ENCODE measurements at regions not wholly inside any gene's neighbourhood (a gene's known extent, or its start where the extent isn't known, plus 50 kb on each side); places are given as distances from the start of the nearest gene placed in this dataset.

DNA sequence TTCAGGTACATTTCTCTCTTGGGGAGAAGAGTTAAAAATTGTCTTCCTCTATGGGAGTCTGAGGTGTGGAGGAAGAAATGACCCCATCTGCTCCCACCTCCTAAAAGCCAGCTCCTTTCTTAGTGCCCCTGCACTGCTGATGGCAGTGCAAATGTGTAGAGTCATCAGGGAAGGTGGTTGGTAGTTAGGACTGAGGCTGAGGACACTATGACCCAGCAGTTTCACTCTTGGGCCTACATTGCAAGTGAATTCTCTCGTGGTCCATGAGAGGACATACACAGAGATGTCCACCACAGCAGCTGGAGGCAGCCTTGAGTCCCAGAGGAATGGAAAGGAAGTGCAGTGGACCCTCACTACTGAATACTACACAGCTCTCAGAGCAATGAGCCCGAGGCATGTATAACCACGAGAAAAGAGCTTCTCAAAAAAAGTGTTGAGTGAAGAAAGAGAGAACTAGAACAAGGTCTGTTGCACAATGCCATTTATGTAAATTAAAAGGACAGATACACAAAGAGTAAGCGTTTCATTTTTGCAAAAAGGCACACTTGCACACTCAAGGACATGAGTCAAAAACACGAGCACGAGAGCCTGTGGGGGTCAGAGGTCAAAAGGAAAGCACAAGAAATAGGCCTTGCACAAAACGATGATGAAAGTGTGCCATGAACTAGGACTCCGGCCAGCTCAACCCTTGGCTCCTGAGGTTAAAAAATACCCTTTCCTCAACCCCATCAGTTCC lies 164.4 kb upstream of the ADRA1D start:
- Histone ChIP-seq H3K4me2 (ENCODE audit: low read length) (no peak overlapping the region), H3K27ac (ENCODE audit: low read depth, low read length) (no peak overlapping the region), H3K27me3 (ENCODE audit: insufficient read depth, low read length) (no peaks in the 10 kb centered on the region), H3K4me1 (ENCODE audit: control insufficient read depth in 1 of 2, insufficient read depth in 2 of 2, low read length in 2 of 2) (no peaks in the 10 kb centered on the region), H3K9ac (ENCODE audit: low read length) (no peak overlapping the region), H2AFZ (ENCODE audit: low read depth, low read length, poor library complexity, severe bottlenecking) (no peak overlapping the region), H3K36me3 (ENCODE audit: control insufficient read depth in 1 of 2, insufficient read depth in 2 of 2, low read length in 2 of 2) (no peaks in the 10 kb centered on the region), H3K79me2 (ENCODE audit: insufficient read depth, low read length) (no peaks in the 10 kb centered on the region), H4K20me1 (ENCODE audit: insufficient read depth) (no peaks in the 10 kb centered on the region), H3K9me2 (ENCODE audit: insufficient read depth) (no peaks in the 10 kb centered on the region), H3K4me3 (replicated peaks in 1 of 2; ENCODE audit: low read depth in 1 of 2, low read length in 2 of 2) (no peak overlapping the region), H3K9me3 (ENCODE audit: control insufficient read depth in 1 of 2, insufficient read depth in 1 of 2, low read depth in 1 of 2, low read length in 2 of 2) (no peaks in the 10 kb centered on the region)
- intact Hi-C loops (cut with micrococcal nuclease), result no loop called here
- ChIA-PET RAD21 (ENCODE audit: low non-redundant PET in 1 of 2, low total read pairs in 2 of 2, uncharacterized antibody in 2 of 2, unreplicated experiment in 2 of 2) (no interaction called here), POLR2A (no interaction called here), CTCF (no interaction called here)
- no peak for ATAC-seq
- no TSS peak for BruUV-seq (replicated peaks)
- no peak for DNase-seq (ENCODE audit: low read depth, low spot score)
- TF ChIP-seq ZBTB33 (IDR thresholded peaks at IDR 0.05; ENCODE audit: extremely low read depth, insufficient replicate concordance, low read length), result no peak
- no peak for TF ChIP-seq SP1 (IDR thresholded peaks at IDR 0.05; ENCODE audit: low read depth)
- no peak for TF ChIP-seq EGR1 (IDR thresholded peaks at IDR 0.05; ENCODE audit: low read depth)
- TF ChIP-seq FOSL1 (IDR thresholded peaks at IDR 0.05; ENCODE audit: low read depth), result no peak
- no peak for TF ChIP-seq CBX3 (IDR thresholded peaks at IDR 0.05; ENCODE audit: low read depth)
- TF ChIP-seq ELF1 (IDR thresholded peaks at IDR 0.05; ENCODE audit: borderline replicate concordance, low read depth), result no peak
- no peak for TF ChIP-seq CTCF (IDR thresholded peaks at IDR 0.05 in 2 of 3, conservative IDR thresholded peaks at IDR 0.05 in 1 of 3; ENCODE audit: borderline replicate concordance in 1 of 3, insufficient read depth in 1 of 3, low read depth in 2 of 3, low read length in 2 of 3)
- TF ChIP-seq REST (IDR thresholded peaks at IDR 0.05; ENCODE audit: low read depth), result no peak
- TF ChIP-seq, protein P1, sequence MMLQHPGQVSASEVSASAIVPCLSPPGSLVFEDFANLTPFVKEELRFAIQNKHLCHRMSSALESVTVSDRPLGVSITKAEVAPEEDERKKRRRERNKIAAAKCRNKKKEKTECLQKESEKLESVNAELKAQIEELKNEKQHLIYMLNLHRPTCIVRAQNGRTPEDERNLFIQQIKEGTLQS (IDR thresholded peaks at IDR 0.05), result no peak
- no peak for TF ChIP-seq TCF7L2 (IDR thresholded peaks at IDR 0.05; ENCODE audit: borderline replicate concordance, extremely low read depth, insufficient read depth, insufficient read length)
- no peak for TF ChIP-seq EZH2phosphoT487 (IDR thresholded peaks at IDR 0.05; ENCODE audit: borderline replicate concordance)
- TF ChIP-seq MAX (IDR thresholded peaks at IDR 0.05), result no peak
- no peak for TF ChIP-seq CEBPB (IDR thresholded peaks at IDR 0.05; ENCODE audit: low read depth)
- no peak for TF ChIP-seq SRF (IDR thresholded peaks at IDR 0.05; ENCODE audit: low read depth)
- no peak for TF ChIP-seq SIN3A (IDR thresholded peaks at IDR 0.05; ENCODE audit: low read depth)
- no peak for TF ChIP-seq YY1 (IDR thresholded peaks at IDR 0.05; ENCODE audit: extremely low read depth, insufficient replicate concordance, low read depth, low read length)
- no peak for TF ChIP-seq POLR2AphosphoS5 (IDR thresholded peaks at IDR 0.05; ENCODE audit: low read depth, low read length)
- TF ChIP-seq ZNF274 (IDR thresholded peaks at IDR 0.05; ENCODE audit: low read depth, low read length), result no peak
- no peak for TF ChIP-seq JUND (IDR thresholded peaks at IDR 0.05)
